OCI-LY3 (cell line): ENCODE measurements at regions not wholly inside any gene's neighbourhood (a gene's known extent, or its start where the extent isn't known, plus 50 kb on each side); places are given as distances from the start of the nearest gene placed in this dataset.

ENCODE experiments used
- EZH2phosphoT487 ChIP-seq: fragments of 200-600 bp; shearing (Covaris generic); IDR thresholded peaks from 2 replicates; pipeline ENCODE4 v1.6.1; 2018; ENCODE audit warnings: antibody characterized with exemption, mixed run types, low read depth
- TF ChIP-seq, protein P1 (sequence below): fragments of 200-600, 300-600 bp; sonication (generic); IDR thresholded peaks from 2 replicates; pipeline ENCODE4 v1.5.1; 2014; ENCODE audit warnings: antibody characterized with exemption, low read length, low read depth

- TF ChIP-seq, protein P1, sequence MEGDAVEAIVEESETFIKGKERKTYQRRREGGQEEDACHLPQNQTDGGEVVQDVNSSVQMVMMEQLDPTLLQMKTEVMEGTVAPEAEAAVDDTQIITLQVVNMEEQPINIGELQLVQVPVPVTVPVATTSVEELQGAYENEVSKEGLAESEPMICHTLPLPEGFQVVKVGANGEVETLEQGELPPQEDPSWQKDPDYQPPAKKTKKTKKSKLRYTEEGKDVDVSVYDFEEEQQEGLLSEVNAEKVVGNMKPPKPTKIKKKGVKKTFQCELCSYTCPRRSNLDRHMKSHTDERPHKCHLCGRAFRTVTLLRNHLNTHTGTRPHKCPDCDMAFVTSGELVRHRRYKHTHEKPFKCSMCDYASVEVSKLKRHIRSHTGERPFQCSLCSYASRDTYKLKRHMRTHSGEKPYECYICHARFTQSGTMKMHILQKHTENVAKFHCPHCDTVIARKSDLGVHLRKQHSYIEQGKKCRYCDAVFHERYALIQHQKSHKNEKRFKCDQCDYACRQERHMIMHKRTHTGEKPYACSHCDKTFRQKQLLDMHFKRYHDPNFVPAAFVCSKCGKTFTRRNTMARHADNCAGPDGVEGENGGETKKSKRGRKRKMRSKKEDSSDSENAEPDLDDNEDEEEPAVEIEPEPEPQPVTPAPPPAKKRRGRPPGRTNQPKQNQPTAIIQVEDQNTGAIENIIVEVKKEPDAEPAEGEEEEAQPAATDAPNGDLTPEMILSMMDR: no peak
- TF ChIP-seq EZH2phosphoT487: no peak
Observed at GRCh38 chr5:164000241-164000640, 494.8 kb downstream of the MAT2B start.
